HL-60 (cell line): ENCODE measurements at regions not wholly inside any gene's neighbourhood (a gene's known extent, or its start where the extent isn't known, plus 50 kb on each side); places are given as distances from the start of the nearest gene placed in this dataset.

Source experiments
- POLR2AphosphoS5 ChIP-seq: IDR thresholded peaks from 2 replicates; pipeline ENCODE4 v1.6.1; 2012; ENCODE audit warnings: low read depth
- SPI1 ChIP-seq: IDR thresholded peaks from 2 replicates; pipeline ENCODE4 v1.6.1; 2012; ENCODE audit warnings: low read depth, mild to moderate bottlenecking, borderline replicate concordance

GRCh38 chr3:115324056-115324455 is 177.0 kb upstream of the ZBTB20 start:
- TF ChIP-seq POLR2AphosphoS5 = no peak
- no peak for TF ChIP-seq SPI1
